NCI-H345 treated with DMSO at 0.1 percent for 48 hours (cell line): ENCODE measurements at regions not wholly inside any gene's neighbourhood (a gene's known extent, or its start where the extent isn't known, plus 50 kb on each side); places are given as distances from the start of the nearest gene placed in this dataset.
A peak's percentile ranks its signal among the peaks of the same experiment; 100 is the strongest.
"Not testable (repeated sequence)": the region's sequence is repeated elsewhere in the genome, so short reads cannot be mapped to it uniquely, and the experiment has no call there.

Experiments used
- DNase-seq: peaks from one replicate; lab custom pipeline; 2025; ENCODE audit not compliant: unreplicated experiment; lab: John Stamatoyannopoulos, UW

GRCh38 chr5:19104948-19105347 is 883.1 kb downstream of the CDH18 start:
- no peak for DNase-seq

GRCh38 chr5:19122923-19123322 is 865.1 kb downstream of the CDH18 start:
- DNase-seq = no peak

GRCh38 chr5:19125956-19126713 is 861.9 kb downstream of the CDH18 start:
- no peak for DNase-seq

GRCh38 chr5:19140276-19140675 is 847.7 kb downstream of the CDH18 start:
- DNase-seq = no peak

GRCh38 chr5:19141937-19142524 is 846.0 kb downstream of the CDH18 start:
- not testable (repeated sequence) for DNase-seq

DNA sequence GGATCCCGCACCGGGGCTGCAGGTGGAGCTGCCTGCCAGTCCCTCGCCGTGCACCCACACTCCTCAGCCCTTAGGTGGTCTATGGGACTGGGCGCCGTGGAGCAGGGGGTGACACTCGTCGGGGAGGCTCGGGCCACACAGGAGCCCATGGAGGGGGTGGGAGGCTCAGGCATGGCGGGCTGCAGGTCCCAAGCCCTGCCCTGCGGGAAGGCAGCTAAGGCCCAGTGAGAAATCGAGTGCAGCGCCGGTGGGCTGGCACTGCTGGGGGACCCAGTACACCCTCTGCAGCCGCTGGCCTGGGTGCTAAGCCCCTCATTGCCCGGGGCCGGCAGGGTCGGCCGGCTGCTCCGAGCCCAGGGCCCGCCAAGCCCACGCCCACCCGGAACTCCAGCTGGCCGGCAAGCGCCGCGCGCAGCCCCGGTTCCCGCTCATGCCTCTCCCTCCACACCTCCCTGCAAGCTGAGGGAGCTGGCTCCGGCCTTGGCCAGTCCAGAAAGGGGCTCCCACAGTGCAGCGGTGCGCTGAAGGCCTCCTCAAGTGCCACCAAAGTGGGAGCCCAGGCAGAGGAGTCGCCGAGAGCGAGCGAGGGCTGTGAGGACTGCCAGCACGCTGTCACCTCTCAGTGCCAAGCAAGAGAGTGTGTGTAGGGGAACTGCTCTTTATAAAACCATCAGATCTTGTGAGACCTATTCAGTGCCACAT is 845.1 kb downstream of the CDH18 start:
- not testable (repeated sequence) for DNase-seq

- DNase-seq = no peak
Measured at GRCh38 chr5:19143935-19144334, 844.1 kb downstream of the CDH18 start.

DNA sequence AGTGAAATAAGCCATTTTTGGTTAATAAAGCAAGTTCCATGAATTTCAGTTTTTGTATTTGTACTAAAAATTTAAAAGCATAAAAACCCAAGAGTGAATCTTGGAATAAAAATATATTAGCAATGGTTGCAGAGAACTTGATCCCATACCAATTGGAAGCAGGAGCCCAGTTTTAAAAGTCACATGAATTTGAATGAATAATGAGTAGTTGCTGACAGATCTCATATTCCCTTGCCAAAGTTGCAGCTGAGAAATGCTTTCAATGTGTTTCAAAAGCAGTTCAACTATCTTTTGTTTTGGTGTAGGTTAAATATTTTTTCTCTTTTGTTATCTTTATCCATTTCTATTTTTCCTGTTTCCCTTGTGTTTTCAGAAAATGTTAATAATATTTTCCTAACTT is 818.6 kb downstream of the CDH18 start:
- no peak for DNase-seq

- DNase-seq = no peak
Measured at GRCh38 chr5:19172926-19173470, 815.0 kb downstream of the CDH18 start.

GRCh38 chr5:19175776-19176570 is 812.0 kb downstream of the CDH18 start:
- no peak for DNase-seq

DNA sequence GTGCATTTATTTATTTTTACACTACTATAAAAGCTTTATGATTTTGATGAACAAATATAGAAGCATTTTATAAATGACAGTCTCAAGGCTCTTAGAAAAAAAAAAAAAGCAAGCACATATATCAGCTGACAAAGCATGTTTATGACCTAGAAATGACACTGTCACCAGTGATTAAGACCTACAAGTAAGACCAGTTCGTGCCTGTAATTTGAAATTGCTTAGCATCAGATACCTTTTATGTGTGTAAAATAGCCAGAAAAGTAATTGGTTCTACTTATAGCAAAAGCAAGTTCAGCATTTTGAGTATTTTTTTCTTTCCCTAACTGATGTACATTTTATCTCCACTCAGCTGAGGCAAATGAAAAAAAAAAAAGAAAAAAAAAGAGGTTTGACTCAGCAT is 808.4 kb downstream of the CDH18 start:
- no peak for DNase-seq

DNA sequence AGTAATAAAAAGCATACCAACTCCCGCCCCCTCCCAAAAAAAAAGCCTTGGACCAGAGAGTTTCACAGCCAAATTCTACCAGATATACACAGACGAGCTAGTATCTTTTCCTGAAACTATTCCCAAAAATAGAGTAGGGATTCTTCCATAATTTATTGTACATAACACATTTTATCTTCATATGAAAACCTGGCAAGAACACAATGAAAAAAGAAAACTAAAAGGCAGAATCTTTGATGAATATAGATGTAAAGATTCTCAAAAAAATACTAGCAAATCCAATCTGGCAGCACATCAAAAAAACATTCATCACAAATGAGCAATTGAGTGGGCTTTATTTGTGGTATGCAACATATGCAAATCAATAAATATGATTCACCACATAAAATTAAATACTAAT is 798.8 kb downstream of the CDH18 start:
- no peak for DNase-seq

- no peak for DNase-seq
Measured at GRCh38 chr5:19193631-19194030, 794.4 kb downstream of the CDH18 start.

GRCh38 chr5:19196631-19197030 is 791.4 kb downstream of the CDH18 start:
- no peak for DNase-seq

DNA sequence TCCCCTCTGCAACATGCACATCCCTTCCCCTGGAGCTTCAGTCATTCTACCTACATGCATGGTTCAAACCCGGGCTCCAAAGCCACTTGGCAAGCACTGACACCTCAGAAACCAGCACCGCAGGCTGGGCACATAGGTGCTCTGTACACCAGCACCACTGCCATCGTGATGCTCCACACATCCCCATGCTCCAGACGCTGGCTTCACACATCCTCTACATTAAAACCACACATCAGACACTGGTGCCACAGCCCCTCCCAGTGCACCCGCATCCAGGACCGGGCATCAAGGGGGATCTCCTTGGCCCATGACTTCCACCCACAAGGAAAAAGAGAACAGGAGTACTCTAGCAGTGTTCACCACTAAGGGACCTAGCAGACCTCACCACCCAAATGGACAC is 787.7 kb downstream of the CDH18 start:
- no peak for DNase-seq

GRCh38 chr5:19208397-19208796 is 779.6 kb downstream of the CDH18 start:
- peak; percentile 56 for DNase-seq

- no peak for DNase-seq
Measured at GRCh38 chr5:19210886-19211285, 777.1 kb downstream of the CDH18 start.

DNA sequence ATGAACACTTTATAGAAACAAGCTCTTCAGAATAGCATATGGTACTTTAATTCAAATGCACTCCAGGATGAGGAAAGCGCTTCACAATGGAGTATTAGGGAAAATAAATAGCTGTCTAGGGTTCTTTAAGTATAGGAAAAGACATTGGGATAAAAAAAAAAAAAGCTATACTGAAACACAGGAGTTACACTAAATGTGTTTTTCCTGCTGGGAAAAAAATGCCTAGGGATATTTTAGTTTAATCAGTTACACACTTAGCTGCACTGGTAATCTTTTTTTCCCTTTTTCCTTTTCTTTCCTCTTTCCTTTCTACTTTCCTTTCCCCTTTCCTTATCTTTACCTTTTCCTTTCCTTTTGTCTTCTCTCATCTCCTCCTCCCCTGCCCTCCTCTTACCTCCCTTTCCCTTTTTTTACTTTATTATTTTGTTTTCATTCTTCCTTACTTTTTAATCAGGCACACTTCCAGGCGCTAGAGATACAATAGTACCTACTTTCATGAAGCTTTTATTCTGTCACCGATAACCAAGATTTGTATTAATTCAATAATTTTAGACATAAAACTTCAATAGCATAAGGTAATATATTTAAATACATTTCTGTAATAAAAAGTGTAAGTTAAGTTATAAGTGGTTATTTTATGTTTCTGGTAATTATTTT is 758.7 kb downstream of the CDH18 start:
- peak; percentile 4 for DNase-seq

DNA sequence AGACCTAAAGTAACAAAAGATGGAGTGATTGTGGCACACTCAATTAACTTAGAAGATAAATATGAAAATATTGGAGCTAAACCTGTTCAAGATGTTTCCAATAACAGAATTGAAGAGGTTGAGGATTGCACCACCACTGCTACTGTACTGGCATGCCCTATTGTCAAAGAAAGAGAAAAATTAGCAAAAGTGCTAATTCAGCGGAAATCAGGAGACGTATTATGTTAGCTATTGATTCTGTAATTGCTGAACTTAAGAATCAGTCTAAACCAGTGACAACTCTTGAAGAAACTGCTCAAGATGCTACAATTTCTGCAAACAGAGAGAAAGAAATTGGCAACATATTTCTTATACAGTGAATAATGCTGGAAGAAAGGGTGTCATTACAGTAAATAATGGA is 754.4 kb downstream of the CDH18 start:
- DNase-seq = no peak

GRCh38 chr5:19235101-19235584 is 752.9 kb downstream of the CDH18 start:
- DNase-seq = no peak
